ENCODE measurements at regions not wholly inside any gene's neighbourhood (a gene's known extent, or its start where the extent isn't known, plus 50 kb on each side); places are given as distances from the start of the nearest gene placed in this dataset.
A peak's percentile ranks its signal among the peaks of the same experiment; 100 is the strongest.

GRCh38 chr3:150303768-150304167, 104.3 kb upstream of the TSC22D2 start:
- no peak overlapping the region for H3K14ac ChIP-seq (ENCODE audit: insufficient read length)
- H2BK15ac ChIP-seq (ENCODE audit: low read length) = no peak overlapping the region
- no peak overlapping the region for H3K23ac ChIP-seq (ENCODE audit: insufficient read length)
- TF ChIP-seq CEBPB (IDR thresholded peaks at IDR 0.05; ENCODE audit: low read depth, low read length) (no peak), HDAC2 (IDR thresholded peaks at IDR 0.05; ENCODE audit: borderline replicate concordance in 1 of 2, low read depth in 2 of 2, low read length in 2 of 2) (no peak), CTCF (IDR thresholded peaks at IDR 0.05; ENCODE audit: control extremely low read depth in 1 of 3, insufficient read depth in 1 of 3, low read depth in 1 of 3, low read length in 3 of 3) (peak; percentile 53 to 74 (median 73)), RXRA (IDR thresholded peaks at IDR 0.05; ENCODE audit: insufficient read depth, low read depth, low read length) (no peak), SP2 (IDR thresholded peaks at IDR 0.05; ENCODE audit: low read length) (no peak), RAD21 (IDR thresholded peaks at IDR 0.05 in 1 of 2, conservative IDR thresholded peaks at IDR 0.05 in 1 of 2; ENCODE audit: low read depth in 2 of 2, low read length in 2 of 2) (peak; percentile 59 to 72), TCF12 (IDR thresholded peaks at IDR 0.05; ENCODE audit: low read depth, low read length) (no peak)
- H2BK5ac ChIP-seq (ENCODE audit: low read depth, low read length) = no peak overlapping the region
- no peak overlapping the region for H3K18ac ChIP-seq (ENCODE audit: extremely low read depth, low read length)
- WGBS, 2 experiments (ENCODE audit: extremely low coverage in 1 of 2, insufficient coverage in 1 of 2, insufficient read length in 1 of 2, insufficient replicate concordance in 2 of 2, low coverage in 1 of 2, low lambda C conversion rate in 2 of 2, missing lambda C conversion rate in 1 of 2) = 60% methylated on average over 3 of the region's 3 CpGs; no CpG with 5 or more reads in 1 of the 2 experiments
- FAIRE-seq = no peak
- H2AK5ac ChIP-seq (ENCODE audit: low read depth, low read length) = no peak overlapping the region
- H3K27ac ChIP-seq (ENCODE audit: low read depth, low read length) = no peak overlapping the region
- no peak overlapping the region for H4K5ac ChIP-seq (ENCODE audit: insufficient read length, low read depth, low read length)
- no peaks in the 10 kb centered on the region for H3K4me1 ChIP-seq (replicated peaks in 1 of 4; ENCODE audit: control insufficient read depth in 3 of 4, insufficient read depth in 4 of 4, low read length in 3 of 4)
- no peak overlapping the region for H2BK120ac ChIP-seq (replicated peaks; ENCODE audit: low read depth, low read length)
- ChIA-PET CTCF (ENCODE audit: partially characterized antibody) (interaction anchor here (0.8 to 2.8 kb wide), 25 partner anchors 8 to 358 kb away, joined by 3 to 26 read pairs (median 4); no protein-coding TSS in a partner anchor), POLR2A (ENCODE audit: partially characterized antibody) (no interaction called here)
- no peaks in the 10 kb centered on the region for H3K79me2 ChIP-seq (ENCODE audit: control insufficient read depth in 1 of 2, insufficient read depth in 2 of 2, low read length in 2 of 2)
- H2BK12ac ChIP-seq (ENCODE audit: low read depth, low read length) = no peak overlapping the region
- H3K23me2 ChIP-seq (ENCODE audit: low read depth, low read length) = no peaks in the 10 kb centered on the region; the same call in 1 of the 2 replicates
- H2AFZ ChIP-seq (ENCODE audit: low read length) = peak overlapping the region; percentile 37; the same call in 1 of the 2 replicates
- no peak overlapping the region for H3K4me2 ChIP-seq (ENCODE audit: insufficient read depth in 1 of 2, low read depth in 2 of 2, low read length in 2 of 2)
- no peaks in the 10 kb centered on the region for H3K27me3 ChIP-seq (replicated peaks in 1 of 4; ENCODE audit: control insufficient read depth in 3 of 4, extremely low read depth in 1 of 4, insufficient read depth in 3 of 4, low read length in 3 of 4)
- no peak overlapping the region for H4K8ac ChIP-seq (ENCODE audit: extremely low read depth, insufficient read depth, low read length)
- H2BK20ac ChIP-seq (ENCODE audit: low read length) = no peak overlapping the region
- H3K56ac ChIP-seq (replicated peaks; ENCODE audit: insufficient read length, low read depth, low read length) = no peak overlapping the region
- H4K91ac ChIP-seq (replicated peaks; ENCODE audit: insufficient read length, low read length) = no peak overlapping the region
- H3K36me3 ChIP-seq (ENCODE audit: control insufficient read depth in 2 of 4, insufficient read depth in 4 of 4, low read length in 3 of 4) = no peaks in the 10 kb centered on the region
- no peak overlapping the region for H3K9ac ChIP-seq (replicated peaks in 1 of 4; ENCODE audit: extremely low read depth in 1 of 4, low read depth in 3 of 4, low read length in 3 of 4)
- no peak overlapping the region for H3K4me3 ChIP-seq (ENCODE audit: extremely low read depth in 1 of 4, insufficient read depth in 2 of 4, low read depth in 3 of 4, low read length in 4 of 4)
- no peaks in the 10 kb centered on the region for H3K79me1 ChIP-seq (ENCODE audit: low read depth, low read length)
- H3K4ac ChIP-seq (replicated peaks; ENCODE audit: insufficient read length, low read depth, low read length) = no peak overlapping the region
- H4K20me1 ChIP-seq (replicated peaks in 1 of 2; ENCODE audit: control insufficient read depth in 1 of 2, insufficient read depth in 2 of 2, low read length in 2 of 2) = no peaks in the 10 kb centered on the region
- DNase-seq (ENCODE audit: low read depth in 1 of 2, low spot score in 2 of 2) = no peak
- no peaks in the 10 kb centered on the region for H3K9me3 ChIP-seq (ENCODE audit: insufficient read depth in 2 of 2, low read depth in 1 of 2, low read length in 1 of 2)
